Lung (tissue), 11 donors: ENCODE measurements at regions not wholly inside any gene's neighbourhood (a gene's known extent, or its start where the extent isn't known, plus 50 kb on each side); places are given as distances from the start of the nearest gene placed in this dataset.

Experiments used
- ATAC-seq: fragments of 200-7000 bp; cut with Tn5 transposase; one replicate; pipeline ENCODE4 v1.9.1; 2020; ENCODE audit warnings: moderate number of reproducible peaks; ENCODE audit not compliant: insufficient read depth, low FRiP score
- DNase-seq, 3 donors: peaks; one replicate each; pipeline ENCODE4 v3.0.0-alpha.2; 2013 to 2017
- H3K27ac ChIP-seq, 2 donors: one replicate each; pipeline ENCODE4 v1.5.1; 2013; ENCODE audit warnings: mild to moderate bottlenecking in 2 of 2, moderate library complexity in 2 of 2, control low read depth in 1 of 2, inconsistent platforms in 1 of 2, low read depth in 1 of 2, low read length in 1 of 2
- H3K27me3 ChIP-seq, 3 donors: one replicate each; pipeline ENCODE4 v1.5.1; 2013; ENCODE audit warnings: low read length in 2 of 3; ENCODE audit not compliant: control insufficient read depth in 3 of 3, insufficient read depth in 3 of 3
- H3K36me3 ChIP-seq, 4 donors: one replicate each; pipeline ENCODE4 v1.5.1; 2013; ENCODE audit warnings: low read length in 4 of 4, mild to moderate bottlenecking in 1 of 4, moderate library complexity in 1 of 4; ENCODE audit not compliant: control insufficient read depth in 4 of 4, insufficient read depth in 4 of 4
- H3K4me1 ChIP-seq, 5 donors: one replicate each; pipeline ENCODE4 v1.5.1; 2013; ENCODE audit warnings: low read length in 5 of 5, mild to moderate bottlenecking in 2 of 5, moderate library complexity in 1 of 5; ENCODE audit not compliant: control insufficient read depth in 5 of 5, insufficient read depth in 5 of 5
- H3K4me3 ChIP-seq: one replicate; pipeline ENCODE4 v1.5.1; 2013; ENCODE audit warnings: mild to moderate bottlenecking, control low read depth, moderate library complexity
- H3K9ac ChIP-seq, 2 donors: one replicate each; pipeline ENCODE4 v1.5.1; 2013; ENCODE audit warnings: low read length in 2 of 2, control low read depth in 1 of 2; ENCODE audit not compliant: insufficient read depth in 1 of 2
- H3K9me3 ChIP-seq, 4 donors: one replicate each; pipeline ENCODE4 v1.5.1; 2013; ENCODE audit warnings: low read length in 3 of 4, mild to moderate bottlenecking in 1 of 4, moderate library complexity in 1 of 4; ENCODE audit not compliant: control insufficient read depth in 4 of 4, insufficient read depth in 3 of 4
- WGBS, 2 donors: extraction: QIAGEN DNeasy Blood & Tissue Kit; methylation state at CpG; one replicate each; pipeline ENCODE4 v1.1.7; 2013; 5-methylcytosine and 5-hydroxymethylcytosine counted together
- TF ChIP-seq, protein P1 (sequence below): IDR thresholded peaks from 2 replicates; pipeline ENCODE4 v1.5.1; 2012; ENCODE audit warnings: mild to moderate bottlenecking; ENCODE audit errors: control extremely low read depth, extremely low read depth
- donor health status: control.
- donor health status: control.
- donor health status: Bipolar disorder and iron deficiency.
- donor health status: healthy.
- donor health status: DM: yes; HTN: yes; CAD: no.

DNA sequence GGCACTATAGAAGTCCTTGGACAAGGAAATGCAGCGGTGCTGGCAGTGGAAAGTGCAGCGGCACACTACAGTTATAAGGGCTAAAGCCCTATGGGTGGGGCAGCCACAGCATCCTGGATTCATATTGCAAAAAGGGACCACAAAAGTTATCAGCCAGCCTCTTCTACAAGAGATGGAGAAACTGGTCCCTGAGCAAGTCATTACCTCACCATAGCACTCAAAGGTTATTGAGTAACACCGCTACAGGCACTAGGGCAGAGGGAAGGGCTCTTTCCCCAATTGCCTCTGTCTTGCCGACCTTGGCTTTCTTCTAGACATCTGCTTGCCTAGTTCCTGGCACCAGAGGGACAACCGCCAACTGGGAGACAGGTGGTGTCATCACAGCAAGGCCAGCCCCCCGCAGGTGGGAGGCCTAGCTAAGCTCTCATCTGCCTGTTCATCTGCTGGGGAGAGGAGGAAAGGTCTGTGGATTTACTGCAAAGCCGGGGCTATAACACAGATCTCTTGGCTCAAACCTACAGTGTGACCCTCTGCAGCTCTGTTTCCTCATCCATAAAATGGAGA is 600.0 kb downstream of the BCOR start:
- Histone ChIP-seq H3K4me3 (no peak overlapping the region), H3K36me3 (no peaks in the 10 kb centered on the region), H3K9me3 (peaks cover 0 to 7% (median 1%) of the 10 kb centered on the region in 4 donors), H3K9ac (no peak overlapping the region), H3K27me3 (peaks cover 3 to 14% (median 4%) of the 10 kb centered on the region in 3 donors), H3K4me1 (peaks cover 0 to 2% (median 0%) of the 10 kb centered on the region in 5 donors), H3K27ac (no peak overlapping the region)
- DNase-seq (no peak), ATAC-seq (no peak)
- TF ChIP-seq, protein P1, sequence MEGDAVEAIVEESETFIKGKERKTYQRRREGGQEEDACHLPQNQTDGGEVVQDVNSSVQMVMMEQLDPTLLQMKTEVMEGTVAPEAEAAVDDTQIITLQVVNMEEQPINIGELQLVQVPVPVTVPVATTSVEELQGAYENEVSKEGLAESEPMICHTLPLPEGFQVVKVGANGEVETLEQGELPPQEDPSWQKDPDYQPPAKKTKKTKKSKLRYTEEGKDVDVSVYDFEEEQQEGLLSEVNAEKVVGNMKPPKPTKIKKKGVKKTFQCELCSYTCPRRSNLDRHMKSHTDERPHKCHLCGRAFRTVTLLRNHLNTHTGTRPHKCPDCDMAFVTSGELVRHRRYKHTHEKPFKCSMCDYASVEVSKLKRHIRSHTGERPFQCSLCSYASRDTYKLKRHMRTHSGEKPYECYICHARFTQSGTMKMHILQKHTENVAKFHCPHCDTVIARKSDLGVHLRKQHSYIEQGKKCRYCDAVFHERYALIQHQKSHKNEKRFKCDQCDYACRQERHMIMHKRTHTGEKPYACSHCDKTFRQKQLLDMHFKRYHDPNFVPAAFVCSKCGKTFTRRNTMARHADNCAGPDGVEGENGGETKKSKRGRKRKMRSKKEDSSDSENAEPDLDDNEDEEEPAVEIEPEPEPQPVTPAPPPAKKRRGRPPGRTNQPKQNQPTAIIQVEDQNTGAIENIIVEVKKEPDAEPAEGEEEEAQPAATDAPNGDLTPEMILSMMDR: no peak
- WGBS, 2 donors: 42 to 62% methylated on average over 7 of the region's 7 CpGs

GRCh38 chrX:39499996-39500395 is 597.8 kb downstream of the BCOR start:
- Histone ChIP-seq H3K36me3 (no peaks in the 10 kb centered on the region), H3K4me3 (no peak overlapping the region), H3K9me3 (peaks cover 0 to 7% (median 1%) of the 10 kb centered on the region in 4 donors), H3K27me3 (peaks cover 4 to 14% (median 13%) of the 10 kb centered on the region in 3 donors), H3K4me1 (peaks cover 0 to 4% (median 0%) of the 10 kb centered on the region in 5 donors), H3K27ac (no peak overlapping the region), H3K9ac (no peak overlapping the region)
- no peak for DNase-seq
- TF ChIP-seq, protein P1: no peak
- ATAC-seq: no peak

- Histone ChIP-seq H3K4me1 (peaks cover 0 to 5% (median 0%) of the 10 kb centered on the region in 5 donors), H3K4me3 (no peak overlapping the region), H3K36me3 (no peaks in the 10 kb centered on the region), H3K9ac (no peak overlapping the region), H3K9me3 (peaks cover 0 to 8% (median 1%) of the 10 kb centered on the region in 4 donors), H3K27ac (no peak overlapping the region), H3K27me3 (peaks cover 4 to 14% (median 13%) of the 10 kb centered on the region in 3 donors)
- ATAC-seq: no peak
- WGBS, 2 donors: 84 to 96% methylated on average over 3 of the region's 3 CpGs
- no peak for DNase-seq
- TF ChIP-seq, protein P1: no peak
Observed at GRCh38 chrX:39501822-39502221, 595.9 kb downstream of the BCOR start.

DNA sequence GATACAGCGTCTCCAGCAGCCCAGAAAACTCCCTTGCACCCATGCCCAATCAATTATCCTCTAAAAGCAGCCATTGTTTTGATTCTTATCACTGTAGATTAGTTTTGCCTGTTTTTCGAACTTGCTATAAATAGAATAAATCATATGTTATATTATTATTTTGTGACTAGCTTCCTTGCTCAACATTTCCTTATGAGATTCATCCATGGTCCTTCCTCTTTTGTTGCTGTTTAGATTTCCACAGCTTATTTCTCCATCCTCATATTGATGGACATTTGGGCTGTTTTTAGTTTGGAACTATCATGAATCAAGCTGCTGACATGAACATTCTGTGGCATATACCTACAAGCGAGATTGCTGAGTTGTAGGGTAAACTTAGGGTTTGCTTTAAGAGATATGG is 595.3 kb downstream of the BCOR start:
- no peak for ATAC-seq

More for the DNA sequence above, 595.3 kb downstream of the BCOR start:
- WGBS, 2 donors: 68 to 71% methylated on average over 3 of the region's 3 CpGs
- H3K9ac ChIP-seq: no peak overlapping the region
- H3K4me1 ChIP-seq: peaks cover 0 to 5% (median 0%) of the 10 kb centered on the region in 5 donors
- peaks cover 4 to 14% (median 13%) of the 10 kb centered on the region in 3 donors for H3K27me3 ChIP-seq
- DNase-seq: no peak
- no peak overlapping the region for H3K27ac ChIP-seq
- TF ChIP-seq, protein P1: no peak
- no peak overlapping the region for H3K4me3 ChIP-seq
- H3K9me3 ChIP-seq: peaks cover 0 to 7% (median 1%) of the 10 kb centered on the region in 4 donors
- H3K36me3 ChIP-seq: no peaks in the 10 kb centered on the region
